ENCODE measurements at regions not wholly inside any gene's neighbourhood (a gene's known extent, or its start where the extent isn't known, plus 50 kb on each side); places are given as distances from the start of the nearest gene placed in this dataset.
"Not testable (repeated sequence)": the region's sequence is repeated elsewhere in the genome, so short reads cannot be mapped to it uniquely, and the experiment has no call there.

GRCh38 chr18:49731860-49732311 is 81.4 kb downstream of the ACAA2 start:
- H3K27ac Mint-ChIP-seq, result no peak overlapping the region
- no peaks in the 10 kb centered on the region for H3K4me1 Mint-ChIP-seq (ENCODE audit: low read depth)
- no peaks in the 10 kb centered on the region for H3K9me3 Mint-ChIP-seq
- H3K36me3 Mint-ChIP-seq (ENCODE audit: low read depth), result no peaks in the 10 kb centered on the region
- H3K4me3 Mint-ChIP-seq (ENCODE audit: low read depth), result no peak overlapping the region
- intact Hi-C loops (cut with micrococcal nuclease), result no loop called here
- no peak for DNase-seq (ENCODE audit: low spot score)
- H3K27me3 Mint-ChIP-seq (ENCODE audit: low read depth), result peaks cover 26% of the 10 kb centered on the region

DNA sequence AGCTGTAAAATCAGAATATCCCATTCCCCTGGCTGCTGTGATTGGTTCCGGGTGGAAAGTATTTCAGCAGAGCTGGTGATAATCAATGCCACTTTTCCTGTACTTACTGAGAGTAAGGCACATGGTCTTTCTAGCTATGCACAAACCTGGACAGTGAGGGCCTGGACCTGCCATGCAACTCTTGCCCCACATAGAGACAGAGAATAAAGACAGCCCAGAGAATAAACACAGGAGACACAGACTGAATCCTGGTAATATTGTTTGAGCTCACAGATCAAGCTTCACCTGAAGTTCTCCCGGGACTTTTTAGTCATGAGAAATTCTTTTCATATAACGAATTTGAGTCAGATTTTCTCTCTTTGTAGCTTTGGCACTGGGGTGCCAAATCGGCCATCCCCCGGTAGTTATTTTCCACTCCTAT is 81.9 kb downstream of the ACAA2 start:
- H3K36me3 Mint-ChIP-seq (ENCODE audit: low read depth), result no peaks in the 10 kb centered on the region
- no peak for DNase-seq (ENCODE audit: low spot score)
- no peaks in the 10 kb centered on the region for H3K9me3 Mint-ChIP-seq
- H3K4me3 Mint-ChIP-seq (ENCODE audit: low read depth), result no peak overlapping the region
- no peaks in the 10 kb centered on the region for H3K4me1 Mint-ChIP-seq (ENCODE audit: low read depth)
- no peak overlapping the region for H3K27ac Mint-ChIP-seq
- intact Hi-C loops (cut with micrococcal nuclease), result no loop called here
- H3K27me3 Mint-ChIP-seq (ENCODE audit: low read depth), result peaks cover 22% of the 10 kb centered on the region

DNA sequence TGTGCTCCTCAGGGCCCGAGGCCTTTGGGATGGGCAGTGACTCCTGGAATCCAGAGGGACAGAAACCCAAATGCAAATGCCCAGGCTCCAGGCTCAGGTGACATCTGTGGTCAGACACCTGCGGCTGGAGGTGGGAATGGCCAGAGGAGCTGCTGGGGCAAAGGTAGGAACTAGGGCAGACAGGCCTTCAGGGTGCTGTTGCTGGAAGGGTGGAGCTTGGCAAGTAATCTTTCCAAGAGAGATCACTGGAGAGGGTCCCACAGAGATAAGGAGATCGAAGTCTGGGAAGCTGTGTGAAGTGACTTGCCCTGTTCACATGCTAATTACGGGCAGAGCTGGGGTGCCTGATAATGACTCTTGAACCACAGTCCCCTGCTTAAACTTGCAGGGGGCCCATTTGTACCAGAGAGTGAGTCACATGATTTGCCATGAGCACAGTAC is 82.4 kb downstream of the ACAA2 start:
- Mint-ChIP-seq H3K4me3 (ENCODE audit: low read depth) (no peak overlapping the region), H3K27me3 (ENCODE audit: low read depth) (peaks cover 17% of the 10 kb centered on the region), H3K27ac (no peak overlapping the region), H3K36me3 (ENCODE audit: low read depth) (no peaks in the 10 kb centered on the region), H3K9me3 (no peaks in the 10 kb centered on the region), H3K4me1 (ENCODE audit: low read depth) (no peaks in the 10 kb centered on the region)
- intact Hi-C loops (cut with micrococcal nuclease), result no loop called here
- no peak for DNase-seq (ENCODE audit: low spot score)

DNA sequence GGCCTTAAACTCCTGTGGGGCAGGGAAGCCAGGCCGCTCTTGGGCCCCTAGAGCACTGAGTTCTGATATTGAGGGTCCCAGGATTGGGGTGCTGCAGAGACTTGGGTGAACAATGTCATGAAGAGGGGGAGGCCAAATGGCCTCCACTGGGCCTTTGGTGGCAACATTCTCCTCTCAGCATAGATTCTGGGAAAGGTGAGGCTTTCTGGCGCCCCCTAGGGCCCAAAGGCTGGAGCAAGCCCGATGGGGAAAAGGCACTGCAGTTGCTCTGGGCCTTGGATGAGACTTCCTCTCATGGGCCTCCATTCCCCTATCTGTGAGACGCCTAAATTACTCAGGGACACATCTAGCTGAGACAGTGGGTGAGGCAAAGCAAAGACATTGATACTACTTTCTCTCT is 84.8 kb downstream of the ACAA2 start:
- H3K36me3 Mint-ChIP-seq (ENCODE audit: low read depth), result no peaks in the 10 kb centered on the region
- intact Hi-C loops (cut with micrococcal nuclease), result loop anchor here (5.0 kb wide), 2 partner anchors 134 to 166 kb away; partner anchors contain the start of gene LIPG
- no peak overlapping the region for H3K4me3 Mint-ChIP-seq (ENCODE audit: low read depth)

DNA sequence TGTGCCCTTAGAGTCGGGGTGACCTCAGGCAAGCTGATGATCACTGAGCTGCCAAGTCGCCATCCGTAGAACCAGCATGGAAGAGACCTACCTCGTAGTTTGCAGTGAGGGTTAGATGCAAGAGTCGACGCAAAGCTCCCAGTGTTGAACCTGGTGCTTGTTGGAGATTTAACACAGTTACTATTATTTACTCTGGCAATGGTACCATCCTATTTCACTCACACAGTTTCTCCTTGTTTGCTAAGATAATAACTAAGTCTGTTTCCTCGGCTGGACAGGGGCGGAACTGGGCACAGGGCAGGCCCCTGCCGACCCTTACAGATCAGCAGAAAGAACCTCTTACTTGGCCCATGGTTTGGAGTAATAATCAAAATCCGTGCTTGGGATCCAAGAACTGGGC is 85.5 kb downstream of the ACAA2 start:
- no peak overlapping the region for H3K27ac Mint-ChIP-seq
- intact Hi-C loops (cut with micrococcal nuclease), result loop anchor here (5.0 kb wide), 2 partner anchors 134 to 166 kb away; partner anchors contain the start of gene LIPG
- DNase-seq (ENCODE audit: low spot score), result no peak
- peaks cover 10% of the 10 kb centered on the region for H3K4me1 Mint-ChIP-seq (ENCODE audit: low read depth)
- H3K4me3 Mint-ChIP-seq (ENCODE audit: low read depth), result no peak overlapping the region
- H3K36me3 Mint-ChIP-seq (ENCODE audit: low read depth), result no peaks in the 10 kb centered on the region
- peaks cover 5% of the 10 kb centered on the region for H3K27me3 Mint-ChIP-seq (ENCODE audit: low read depth)
- no peaks in the 10 kb centered on the region for H3K9me3 Mint-ChIP-seq

More for the DNA sequence above, 84.8 kb downstream of the ACAA2 start:
- Mint-ChIP-seq H3K27ac (no peak overlapping the region), H3K4me1 (ENCODE audit: low read depth) (peaks cover 6% of the 10 kb centered on the region), H3K27me3 (ENCODE audit: low read depth) (peaks cover 9% of the 10 kb centered on the region), H3K9me3 (no peaks in the 10 kb centered on the region)
- peak; percentile 14 for DNase-seq (ENCODE audit: low spot score)

GRCh38 chr18:49726675-49726963 is 86.7 kb downstream of the ACAA2 start:
- H3K27me3 Mint-ChIP-seq (ENCODE audit: low read depth), result peaks cover 17% of the 10 kb centered on the region
- H3K4me3 Mint-ChIP-seq (ENCODE audit: low read depth), result no peak overlapping the region
- DNase-seq (ENCODE audit: low spot score), result no peak
- intact Hi-C loops (cut with micrococcal nuclease), result loop anchor here (5.0 kb wide), 2 partner anchors 136 to 164 kb away; partner anchors contain the start of gene LIPG
- peaks cover 16% of the 10 kb centered on the region for H3K4me1 Mint-ChIP-seq (ENCODE audit: low read depth)
- no peaks in the 10 kb centered on the region for H3K36me3 Mint-ChIP-seq (ENCODE audit: low read depth)
- no peaks in the 10 kb centered on the region for H3K9me3 Mint-ChIP-seq
- H3K27ac Mint-ChIP-seq, result no peak overlapping the region

GRCh38 chr18:49725809-49726674 is 87.3 kb downstream of the ACAA2 start:
- Mint-ChIP-seq H3K9me3 (no peaks in the 10 kb centered on the region), H3K27ac (no peak overlapping the region), H3K4me1 (ENCODE audit: low read depth) (peaks cover 16% of the 10 kb centered on the region), H3K27me3 (ENCODE audit: low read depth) (peaks cover 22% of the 10 kb centered on the region), H3K4me3 (ENCODE audit: low read depth) (no peak overlapping the region), H3K36me3 (ENCODE audit: low read depth) (no peaks in the 10 kb centered on the region)
- intact Hi-C loops (cut with micrococcal nuclease), result loop anchor here (5.0 kb wide), 2 partner anchors 136 to 164 kb away; partner anchors contain the start of gene LIPG
- no peak for DNase-seq (ENCODE audit: low spot score)

DNA sequence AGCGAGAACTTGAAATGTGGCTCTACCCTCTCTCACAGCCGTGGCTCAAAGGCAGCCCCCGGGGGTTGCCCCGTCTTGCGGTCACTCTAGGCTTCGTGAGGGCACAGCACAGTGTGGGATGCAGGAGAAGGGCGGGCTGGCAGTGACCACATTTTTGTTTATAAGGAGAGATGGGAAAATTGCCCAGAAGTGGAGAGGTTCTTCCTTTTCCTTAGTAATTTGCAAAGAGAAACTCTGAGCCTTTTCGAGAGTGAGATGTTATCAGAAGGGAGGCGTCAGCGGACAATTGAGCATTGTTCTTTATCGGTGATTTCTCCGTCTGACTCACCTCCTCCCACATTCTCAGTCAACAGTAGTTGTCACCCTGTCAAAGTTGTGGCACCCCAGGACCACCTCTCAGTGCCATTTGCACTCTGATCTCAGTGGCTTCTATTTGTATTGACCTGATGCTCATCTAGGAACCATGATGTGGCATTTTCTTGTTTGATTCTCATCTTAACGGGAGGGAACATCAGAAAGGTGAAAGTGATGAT is 89.6 kb downstream of the ACAA2 start:
- no peak overlapping the region for H3K27ac Mint-ChIP-seq
- intact Hi-C loops (cut with micrococcal nuclease), result loop anchor here (2.0 kb wide), 2 partner anchors 33 to 97 kb away; no protein-coding TSS in a partner anchor
- no peaks in the 10 kb centered on the region for H3K36me3 Mint-ChIP-seq (ENCODE audit: low read depth)
- DNase-seq (ENCODE audit: low spot score), result peak; percentile 10
- H3K4me3 Mint-ChIP-seq (ENCODE audit: low read depth), result peak overlapping the region; percentile 22
- peaks cover 18% of the 10 kb centered on the region for H3K27me3 Mint-ChIP-seq (ENCODE audit: low read depth)
- H3K9me3 Mint-ChIP-seq, result no peaks in the 10 kb centered on the region
- H3K4me1 Mint-ChIP-seq (ENCODE audit: low read depth), result peaks cover 16% of the 10 kb centered on the region

DNA sequence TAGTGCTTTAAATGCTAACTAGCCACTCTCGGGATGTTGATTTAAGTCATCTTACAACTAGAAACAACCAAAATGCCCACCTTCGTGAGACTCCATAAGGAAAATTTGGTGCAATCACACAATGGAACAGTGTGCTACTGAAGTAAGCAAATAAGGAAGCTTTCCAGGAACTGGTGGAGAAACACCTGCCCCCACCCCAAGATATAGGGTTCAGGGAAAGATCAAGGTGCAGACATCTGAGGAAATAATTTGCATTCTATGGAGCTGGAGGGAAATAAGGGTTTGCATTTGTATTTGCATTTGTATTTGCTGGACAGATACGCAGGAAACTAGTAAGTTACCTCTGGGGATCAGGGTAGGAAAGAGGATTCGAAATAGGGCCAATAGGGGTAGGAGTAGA is 90.9 kb downstream of the ACAA2 start:
- no peak overlapping the region for H3K4me3 Mint-ChIP-seq (ENCODE audit: low read depth)
- H3K36me3 Mint-ChIP-seq (ENCODE audit: low read depth), result no peaks in the 10 kb centered on the region
- no peak for DNase-seq (ENCODE audit: low spot score)
- no peaks in the 10 kb centered on the region for H3K9me3 Mint-ChIP-seq
- peaks cover 24% of the 10 kb centered on the region for H3K27me3 Mint-ChIP-seq (ENCODE audit: low read depth)
- H3K27ac Mint-ChIP-seq, result no peak overlapping the region
- intact Hi-C loops (cut with micrococcal nuclease), result loop anchor here (2.0 kb wide), 2 partner anchors 32 to 98 kb away; no protein-coding TSS in a partner anchor
- H3K4me1 Mint-ChIP-seq (ENCODE audit: low read depth), result peaks cover 16% of the 10 kb centered on the region

DNA sequence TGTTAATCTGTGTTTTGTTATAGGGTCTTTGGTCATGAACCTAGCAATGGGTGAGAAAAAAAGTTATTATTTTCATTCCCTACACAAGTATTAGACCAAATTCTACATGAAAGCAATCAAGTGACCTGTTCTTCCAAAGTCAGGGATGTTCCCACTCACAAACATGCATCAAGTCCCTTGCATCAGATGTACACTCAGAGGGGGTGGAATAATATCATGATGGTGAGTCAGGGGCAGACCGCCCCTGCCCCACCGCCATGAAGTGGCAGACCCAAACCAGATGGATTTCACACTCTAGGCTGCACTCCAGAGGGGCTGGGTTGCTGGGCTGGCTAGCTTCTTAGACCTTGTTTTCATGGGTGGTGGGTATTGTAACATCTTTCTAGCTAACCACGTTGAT is 91.4 kb downstream of the ACAA2 start:
- intact Hi-C loops (cut with micrococcal nuclease), result loop anchor here (2.0 kb wide), 2 partner anchors 31 to 99 kb away; no protein-coding TSS in a partner anchor
- DNase-seq (ENCODE audit: low spot score), result no peak
- Mint-ChIP-seq H3K4me1 (ENCODE audit: low read depth) (peaks cover 16% of the 10 kb centered on the region), H3K27ac (no peak overlapping the region), H3K27me3 (ENCODE audit: low read depth) (peaks cover 26% of the 10 kb centered on the region), H3K9me3 (no peaks in the 10 kb centered on the region), H3K36me3 (ENCODE audit: low read depth) (no peaks in the 10 kb centered on the region), H3K4me3 (ENCODE audit: low read depth) (no peak overlapping the region)

DNA sequence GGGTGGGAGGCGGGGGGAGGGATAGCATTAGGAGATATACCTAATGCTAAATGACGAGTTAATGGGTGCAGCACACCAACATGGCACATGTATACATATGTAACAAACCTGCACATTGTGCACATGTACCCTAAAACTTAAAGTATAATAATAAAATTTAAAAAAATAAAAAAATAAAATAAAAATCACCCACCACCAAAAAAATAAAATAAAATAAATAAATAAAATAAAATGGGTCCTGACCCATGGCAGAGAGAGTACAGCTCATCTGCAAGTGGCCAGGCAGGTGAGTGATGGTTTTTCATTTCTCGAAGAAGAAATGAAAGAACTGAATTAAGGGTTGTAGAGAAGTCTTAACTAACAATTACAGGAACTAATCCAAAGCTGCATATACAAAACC is 92.4 kb downstream of the ACAA2 start:
- Mint-ChIP-seq H3K27me3 (ENCODE audit: low read depth) (peaks cover 26% of the 10 kb centered on the region), H3K4me1 (ENCODE audit: low read depth) (peaks cover 16% of the 10 kb centered on the region)
- DNase-seq (ENCODE audit: low spot score); H3K9me3 Mint-ChIP-seq; H3K27ac Mint-ChIP-seq; H3K4me3 Mint-ChIP-seq (ENCODE audit: low read depth); intact Hi-C loops (cut with micrococcal nuclease); H3K36me3 Mint-ChIP-seq (ENCODE audit: low read depth): not testable (repeated sequence)

DNA sequence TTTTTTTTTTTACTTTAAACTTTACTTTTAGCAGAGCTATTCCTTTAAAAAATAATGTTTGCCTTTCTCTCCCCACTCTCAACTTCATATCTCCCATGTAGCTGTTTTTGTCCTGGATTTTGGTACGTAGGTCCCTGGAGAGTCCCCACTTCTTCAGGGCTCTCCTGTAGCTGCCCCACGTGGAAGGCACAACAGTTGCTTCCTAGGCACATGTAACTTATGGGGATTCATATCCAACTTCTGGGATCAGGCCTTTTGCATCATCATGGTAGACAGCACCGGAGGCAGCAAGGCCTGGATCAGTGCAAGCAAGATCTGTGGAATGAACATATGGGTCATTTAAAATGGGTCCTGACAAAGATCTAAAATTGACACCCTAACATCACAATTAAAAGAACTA is 95.7 kb downstream of the ACAA2 start:
- Mint-ChIP-seq H3K4me1 (ENCODE audit: low read depth) (peaks cover 5% of the 10 kb centered on the region), H3K36me3 (ENCODE audit: low read depth) (no peaks in the 10 kb centered on the region), H3K27me3 (ENCODE audit: low read depth) (peaks cover 47% of the 10 kb centered on the region), H3K27ac (no peak overlapping the region), H3K4me3 (ENCODE audit: low read depth) (no peak overlapping the region), H3K9me3 (no peaks in the 10 kb centered on the region)
- DNase-seq (ENCODE audit: low spot score), result no peak
- intact Hi-C loops (cut with micrococcal nuclease), result no loop called here

DNA sequence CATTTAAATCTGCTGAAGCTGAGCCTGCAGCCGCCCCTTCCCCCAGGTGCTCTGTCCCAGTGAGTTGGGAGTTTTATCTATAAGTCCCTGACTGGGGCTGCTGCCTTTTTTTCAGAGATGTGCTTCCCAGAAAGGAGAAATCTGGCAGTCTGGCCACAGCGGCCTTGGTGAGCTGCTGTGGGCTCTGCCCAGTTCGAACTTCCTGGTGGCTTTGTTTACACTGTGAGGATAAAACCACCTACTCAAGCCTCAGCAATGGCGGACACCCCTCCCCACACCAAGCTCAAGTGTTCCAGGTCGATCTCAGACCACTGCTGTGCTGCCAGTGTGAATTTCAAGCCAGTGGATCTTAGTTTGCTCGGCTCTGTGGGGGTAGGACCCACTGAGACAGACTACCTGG is 97.3 kb downstream of the ACAA2 start:
- Mint-ChIP-seq H3K36me3 (ENCODE audit: low read depth) (no peaks in the 10 kb centered on the region), H3K27me3 (ENCODE audit: low read depth) (peaks cover 42% of the 10 kb centered on the region), H3K4me3 (ENCODE audit: low read depth) (no peak overlapping the region), H3K4me1 (ENCODE audit: low read depth) (no peaks in the 10 kb centered on the region), H3K27ac (no peak overlapping the region), H3K9me3 (no peaks in the 10 kb centered on the region)
- no peak for DNase-seq (ENCODE audit: low spot score)
- intact Hi-C loops (cut with micrococcal nuclease), result no loop called here
